Testis (tissue), 2 donors: ENCODE measurements at regions not wholly inside any gene's neighbourhood (a gene's known extent, or its start where the extent isn't known, plus 50 kb on each side); places are given as distances from the start of the nearest gene placed in this dataset.

Source experiments
- DNase-seq: peaks from one replicate; pipeline ENCODE4 v3.0.0-alpha.2; 2019
- H3K27ac ChIP-seq, 2 donors: fragments of 200-600 bp; sonication (generic); one replicate each; pipeline ENCODE4 v1.5.1; 2019
- H3K27me3 ChIP-seq: fragments of 200-600 bp; sonication (generic); one replicate; pipeline ENCODE4 v1.5.1; 2019
- H3K36me3 ChIP-seq: fragments of 200-600 bp; sonication (generic); one replicate; pipeline ENCODE4 v1.5.1; 2017; ENCODE audit warnings: low read depth; ENCODE audit errors: missing control alignments
- H3K4me1 ChIP-seq: fragments of 200-600 bp; sonication (generic); one replicate; pipeline ENCODE4 v1.5.1; 2019
- H3K4me3 ChIP-seq, 2 donors: fragments of 200-600 bp; sonication (generic); one replicate each; pipeline ENCODE4 v1.5.1; 2017 to 2019
- H3K9me3 ChIP-seq: fragments of 200-600 bp; sonication (generic); one replicate; pipeline ENCODE4 v1.5.1; 2017
- CTCF ChIP-seq, 3 experiments: fragments of 450-650 bp in 2 of 3; fragments of 200-600 bp in 1 of 3; sonication (generic) in 1 of 3; IDR thresholded peaks; one replicate each; pipeline ENCODE4 v1.5.1; 2016 to 2019; ENCODE audit warnings: antibody characterized with exemption in 3 of 3, mild to moderate bottlenecking in 2 of 3, moderate library complexity in 1 of 3
- POLR2A ChIP-seq: fragments of 450-650 bp; IDR thresholded peaks from one replicate; pipeline ENCODE4 v1.6.1; 2017; ENCODE audit warnings: antibody characterized with exemption, mild to moderate bottlenecking, moderate library complexity
- WGBS, 2 donors: methylation state at CpG; one replicate each; pipeline ENCODE4 v1.1.5; 2018; 5-methylcytosine and 5-hydroxymethylcytosine counted together
- intact Hi-C: fragments of 100-400 bp; cut with DNase I; formaldehyde crosslinking; loops from one replicate; pipeline ENCODE4 v1.15.1; 2023; ENCODE audit warnings: low total_unique reads

- Histone ChIP-seq H3K27me3 (no peaks in the 10 kb centered on the region), H3K27ac (no peak overlapping the region), H3K4me1 (no peaks in the 10 kb centered on the region), H3K36me3 (no peaks in the 10 kb centered on the region), H3K9me3 (no peaks in the 10 kb centered on the region), H3K4me3 (no peak overlapping the region)
- intact Hi-C loops: no loop called here
- TF ChIP-seq CTCF (IDR thresholded peaks at IDR 0.05) (no peak), POLR2A (no peak)
- no peak for DNase-seq
These were observed 1105.8 kb downstream of the IGSF11 start for GRCh38 chr3:117928836-117929235.

GRCh38 chr3:117932441-117932840 is 1102.2 kb downstream of the IGSF11 start:
- Histone ChIP-seq H3K4me1 (no peaks in the 10 kb centered on the region), H3K27me3 (no peaks in the 10 kb centered on the region), H3K36me3 (no peaks in the 10 kb centered on the region), H3K27ac (no peak overlapping the region), H3K4me3 (no peak overlapping the region), H3K9me3 (no peaks in the 10 kb centered on the region)
- DNase-seq: no peak
- TF ChIP-seq POLR2A (no peak), CTCF (IDR thresholded peaks at IDR 0.05) (no peak)
- intact Hi-C loops: no loop called here

GRCh38 chr3:117936159-117936558 is 1098.5 kb downstream of the IGSF11 start:
- no peaks in the 10 kb centered on the region for H3K27me3 ChIP-seq
- no peaks in the 10 kb centered on the region for H3K9me3 ChIP-seq
- 83 to 94% methylated on average over 4 of the region's 4 CpGs for WGBS, 2 donors
- DNase-seq: no peak
- no peak overlapping the region for H3K4me3 ChIP-seq
- H3K27ac ChIP-seq: no peak overlapping the region
- TF ChIP-seq CTCF (IDR thresholded peaks at IDR 0.05) (no peak), POLR2A (no peak)
- intact Hi-C loops: no loop called here
- H3K4me1 ChIP-seq: no peaks in the 10 kb centered on the region
- no peaks in the 10 kb centered on the region for H3K36me3 ChIP-seq

- intact Hi-C loops: no loop called here
- H3K27me3 ChIP-seq: no peaks in the 10 kb centered on the region
- no peak for DNase-seq
- no peak overlapping the region for H3K4me3 ChIP-seq
- H3K36me3 ChIP-seq: no peaks in the 10 kb centered on the region
- H3K27ac ChIP-seq: no peak overlapping the region
- WGBS, 2 donors: 91 to 93% methylated on average over 2 of the region's 2 CpGs
- no peaks in the 10 kb centered on the region for H3K9me3 ChIP-seq
- no peaks in the 10 kb centered on the region for H3K4me1 ChIP-seq
- TF ChIP-seq POLR2A: no peak
- no peak for TF ChIP-seq CTCF (IDR thresholded peaks at IDR 0.05)
These were observed 1095.7 kb downstream of the IGSF11 start for GRCh38 chr3:117938974-117939373.

- Histone ChIP-seq H3K27ac (no peak overlapping the region), H3K27me3 (no peaks in the 10 kb centered on the region), H3K4me3 (no peak overlapping the region), H3K9me3 (no peaks in the 10 kb centered on the region), H3K4me1 (no peaks in the 10 kb centered on the region), H3K36me3 (no peaks in the 10 kb centered on the region)
- DNase-seq: no peak
- intact Hi-C loops: no loop called here
- TF ChIP-seq POLR2A (no peak), CTCF (IDR thresholded peaks at IDR 0.05) (no peak)
- 73 to 81% methylated on average over 1 of the region's 1 CpG for WGBS, 2 donors
These were observed 1095.1 kb downstream of the IGSF11 start for GRCh38 chr3:117939425-117940027.
